Activated T-cell treated with anti-CD3 and anti-CD28 coated beads, Interleukin-2, amount 50 U/mL, for 4 hours (primary cell): ENCODE measurements at regions not wholly inside any gene's neighbourhood (a gene's known extent, or its start where the extent isn't known, plus 50 kb on each side); places are given as distances from the start of the nearest gene placed in this dataset.

Source experiments
- ATAC-seq, 2 donors: fragments of 200-7000 bp; cut with Tn5 transposase; one replicate each; pipeline ENCODE4 v1.10.0; 2021
- DNase-seq: peaks from one replicate; pipeline ENCODE4 v3.0.0-alpha.2; 2020
- H3K27me3 Mint-ChIP-seq: one replicate; pipeline ENCODE4 v1.8.0; 2021; ENCODE audit warnings: low read depth, mixed read lengths
- H3K36me3 Mint-ChIP-seq: one replicate; pipeline ENCODE4 v1.8.0; 2022; ENCODE audit warnings: mixed read lengths; ENCODE audit not compliant: insufficient read depth
- H3K4me1 Mint-ChIP-seq: one replicate; pipeline ENCODE4 v1.8.0; 2021; ENCODE audit warnings: low read depth, mixed read lengths
- H3K4me3 Mint-ChIP-seq: one replicate; pipeline ENCODE4 v1.8.0; 2021; ENCODE audit warnings: mild to moderate bottlenecking, moderate library complexity, mixed read lengths
- H3K9me3 Mint-ChIP-seq: one replicate; pipeline ENCODE4 v1.8.0; 2021; ENCODE audit warnings: mixed read lengths

DNA sequence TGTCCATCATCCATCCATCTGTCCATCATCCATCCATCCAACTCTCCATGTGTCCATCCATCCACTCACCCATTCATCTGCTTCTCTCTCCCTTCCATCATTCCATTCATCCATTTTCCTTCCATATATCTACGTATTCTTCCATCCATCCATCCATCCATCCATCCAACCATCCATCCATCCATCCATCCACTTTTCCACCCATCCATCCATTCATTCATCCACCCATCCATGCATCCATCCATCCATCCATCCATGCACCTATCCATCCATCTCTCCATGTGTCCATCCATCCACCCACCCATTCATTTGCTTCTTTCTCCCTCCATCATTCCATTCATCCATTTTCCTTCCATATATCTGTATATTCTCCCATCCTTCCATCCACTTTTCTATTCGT, 214.0 kb upstream of the RTL1 start:
- peaks cover 7% of the 10 kb centered on the region for H3K27me3 Mint-ChIP-seq
- no peak for DNase-seq
- H3K36me3 Mint-ChIP-seq = no peaks in the 10 kb centered on the region
- H3K4me1 Mint-ChIP-seq = peaks cover 12% of the 10 kb centered on the region
- ATAC-seq = no peak
- no peaks in the 10 kb centered on the region for H3K9me3 Mint-ChIP-seq
- H3K4me3 Mint-ChIP-seq = no peak overlapping the region

DNA sequence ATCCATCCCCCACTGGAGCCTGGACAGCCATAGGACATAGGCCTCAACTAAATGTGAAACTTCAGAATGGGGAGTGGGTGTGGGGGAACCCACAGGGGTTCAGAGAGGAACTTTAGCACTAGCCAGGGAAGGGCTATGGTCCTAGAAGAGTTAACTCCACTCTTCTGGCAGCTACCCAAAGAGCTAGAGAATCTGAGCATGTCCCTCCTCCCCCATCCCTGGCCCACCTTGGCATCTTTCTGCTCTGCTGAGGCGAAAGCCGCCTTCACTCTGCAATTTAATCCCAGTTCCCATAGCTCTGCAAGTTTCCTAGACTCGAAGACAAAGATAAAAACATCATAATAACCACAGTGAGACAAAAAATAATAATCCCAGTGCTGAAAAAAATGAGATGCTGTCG, 214.7 kb upstream of the RTL1 start:
- peaks cover 12% of the 10 kb centered on the region for H3K4me1 Mint-ChIP-seq
- H3K4me3 Mint-ChIP-seq = no peak overlapping the region
- no peak for DNase-seq
- H3K27me3 Mint-ChIP-seq = peaks cover 7% of the 10 kb centered on the region
- no peaks in the 10 kb centered on the region for H3K36me3 Mint-ChIP-seq
- H3K9me3 Mint-ChIP-seq = no peaks in the 10 kb centered on the region
- no peak for ATAC-seq

DNA sequence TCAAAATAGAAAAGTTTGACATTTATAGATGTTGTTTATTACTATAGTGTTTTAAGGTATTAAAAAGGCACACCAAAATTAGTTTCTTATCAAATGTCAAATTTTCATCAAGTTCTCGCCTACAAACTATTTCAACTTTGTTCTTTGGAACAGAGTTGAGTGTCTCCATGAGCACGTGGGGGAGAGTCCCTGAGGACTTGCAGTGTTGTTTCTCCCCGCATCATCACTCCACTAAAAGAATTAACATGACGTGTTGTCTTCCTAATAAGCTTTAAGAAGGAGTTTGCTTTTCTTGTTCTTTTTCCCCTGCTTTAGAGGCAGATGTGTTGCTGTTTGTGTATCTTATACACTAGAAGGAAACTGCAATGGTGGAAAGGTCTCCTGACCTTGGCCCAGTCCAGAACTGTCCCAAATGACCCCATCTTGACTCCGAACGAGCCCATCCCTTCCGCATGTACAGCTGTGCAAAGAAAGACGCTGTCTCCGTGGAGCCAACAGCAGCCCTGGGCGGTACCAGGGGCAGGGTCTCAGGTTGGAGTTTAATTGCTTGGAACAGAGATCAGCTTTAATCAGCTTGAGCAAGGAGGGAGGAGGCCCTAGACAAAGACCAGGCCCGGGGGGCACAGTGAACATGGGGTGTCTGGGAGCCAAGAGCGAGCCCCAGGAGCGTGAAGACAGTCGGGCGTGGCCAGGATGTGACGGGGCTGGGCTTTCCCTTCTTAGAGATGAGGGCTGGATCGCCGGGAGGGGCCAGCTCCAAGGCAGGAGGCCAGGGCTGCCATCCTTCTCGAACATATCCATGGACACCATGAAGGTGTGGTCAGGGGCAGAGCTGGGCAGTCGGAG, 215.4 kb upstream of the RTL1 start:
- peak; percentile 2 for DNase-seq
- H3K9me3 Mint-ChIP-seq = no peaks in the 10 kb centered on the region
- ATAC-seq = no peak
- no peak overlapping the region for H3K4me3 Mint-ChIP-seq
- no peaks in the 10 kb centered on the region for H3K36me3 Mint-ChIP-seq
- H3K4me1 Mint-ChIP-seq = peaks cover 12% of the 10 kb centered on the region
- H3K27me3 Mint-ChIP-seq = peaks cover 7% of the 10 kb centered on the region

DNA sequence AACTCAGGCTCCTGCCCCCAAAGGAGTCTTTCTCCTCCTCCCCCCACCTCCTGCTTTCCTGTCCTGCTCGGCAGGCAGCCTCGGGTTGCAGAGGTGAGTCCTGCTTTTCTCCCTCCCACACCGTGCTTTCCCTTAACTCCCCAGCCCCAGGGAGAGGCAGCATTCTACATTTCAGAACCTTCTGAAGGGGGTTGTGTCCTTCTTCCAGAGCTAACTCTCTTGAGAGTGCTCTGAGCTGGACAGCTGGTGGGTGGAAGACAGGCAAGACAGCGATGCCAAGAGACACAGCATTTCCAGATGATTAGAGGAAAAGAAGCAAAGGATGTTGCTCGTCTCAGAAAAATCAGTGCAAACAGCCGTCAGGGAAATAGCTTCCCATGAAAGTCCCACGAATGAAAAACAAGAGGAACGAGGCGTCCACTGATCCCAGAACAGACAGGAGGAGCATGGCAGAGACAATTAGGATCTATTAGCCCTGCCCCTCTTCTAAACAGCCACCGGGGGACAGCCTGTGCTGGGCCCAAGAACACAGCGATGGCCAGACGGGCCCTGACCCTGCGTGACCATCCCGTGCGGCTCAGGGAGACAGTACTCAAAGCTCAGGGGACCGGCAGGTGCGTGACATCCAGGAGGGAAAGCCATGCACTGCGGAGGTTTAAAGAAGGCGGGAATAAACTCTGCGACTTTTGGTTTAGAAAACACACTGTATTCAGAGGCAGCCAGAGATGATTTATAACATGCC, 216.5 kb upstream of the RTL1 start:
- DNase-seq (no peak), ATAC-seq (no peak)
- H3K36me3 Mint-ChIP-seq = no peaks in the 10 kb centered on the region
- H3K4me3 Mint-ChIP-seq = no peak overlapping the region
- peaks cover 12% of the 10 kb centered on the region for H3K4me1 Mint-ChIP-seq
- peaks cover 6% of the 10 kb centered on the region for H3K27me3 Mint-ChIP-seq
- no peaks in the 10 kb centered on the region for H3K9me3 Mint-ChIP-seq

DNA sequence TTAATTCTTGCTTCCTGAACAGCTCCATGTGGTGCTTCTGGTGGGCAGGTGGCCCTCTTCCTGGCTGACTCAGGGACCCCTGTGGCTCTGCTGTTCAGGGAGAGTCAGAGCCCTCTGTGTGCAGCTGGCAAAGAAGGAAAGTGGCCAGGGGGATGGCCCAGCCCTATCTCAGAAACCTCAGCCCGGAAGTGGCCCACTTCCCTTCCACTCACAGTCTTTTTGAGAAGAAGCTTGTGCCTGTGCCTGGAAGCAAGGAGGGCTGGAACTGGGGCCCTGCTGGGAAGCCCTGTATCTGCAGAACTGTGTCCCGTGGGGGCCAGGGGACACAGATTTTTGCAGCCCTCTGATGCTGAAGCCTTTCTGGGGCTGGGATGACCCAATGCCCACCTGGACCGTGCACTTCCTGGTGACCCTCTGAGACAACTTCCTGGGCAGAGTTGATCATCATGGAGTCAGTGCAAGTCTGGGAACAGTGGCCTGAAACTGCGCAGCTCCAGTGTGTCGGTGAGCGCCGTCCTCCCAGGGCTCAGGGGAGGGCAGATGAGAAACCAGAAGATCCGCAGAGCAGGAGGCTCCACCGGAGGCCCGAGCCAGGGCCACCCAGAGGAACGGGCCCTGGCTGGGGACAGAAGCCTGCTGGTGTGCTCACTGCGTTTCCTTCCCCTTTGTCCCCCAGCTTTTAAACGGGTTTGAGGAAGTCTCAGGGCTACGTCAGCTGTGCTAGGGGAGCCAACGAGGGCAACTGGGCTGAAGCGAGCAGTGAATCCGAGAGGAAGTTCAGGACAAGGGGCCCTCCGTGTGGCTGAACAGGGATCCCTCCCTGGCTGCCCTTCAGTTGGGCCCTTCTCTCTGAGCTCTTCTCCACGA, 217.4 kb upstream of the RTL1 start:
- Mint-ChIP-seq H3K4me1 (peaks cover 12% of the 10 kb centered on the region), H3K9me3 (no peaks in the 10 kb centered on the region)
- ATAC-seq = peak; percentile 51 to 52

DNA sequence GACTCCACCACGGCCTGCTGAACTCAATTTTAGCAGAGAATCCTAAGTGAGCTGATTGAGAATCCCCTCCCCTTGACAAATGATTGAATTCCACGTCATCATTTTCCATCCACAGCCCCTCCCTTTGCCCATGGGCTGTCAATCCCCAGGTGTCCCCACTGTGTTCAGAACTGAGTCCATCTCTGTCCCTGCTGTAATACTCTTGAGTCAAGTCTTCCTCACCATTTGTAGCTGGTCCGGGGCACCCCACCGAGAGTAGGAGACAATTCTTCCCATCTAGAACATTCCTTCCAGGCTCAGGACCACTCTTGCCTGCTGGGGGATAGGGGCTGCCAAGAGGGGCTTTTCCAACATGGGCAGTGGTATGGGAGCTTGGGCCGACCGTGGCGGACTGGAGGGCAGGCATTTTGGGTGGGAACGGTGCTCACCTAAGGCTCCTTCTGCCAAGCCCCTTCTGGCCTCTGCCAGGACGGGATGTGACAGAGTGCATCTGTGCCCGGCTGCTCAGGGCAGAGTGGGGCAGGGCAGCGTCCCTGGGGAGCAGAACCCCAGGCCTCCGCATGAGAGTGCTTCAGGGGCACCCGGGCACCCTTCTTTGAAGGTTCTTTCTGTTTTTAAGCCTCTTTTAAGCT, 218.1 kb upstream of the RTL1 start:
- DNase-seq (peak; percentile 2), ATAC-seq (no peak)
- H3K27me3 Mint-ChIP-seq = peaks cover 4% of the 10 kb centered on the region
- H3K9me3 Mint-ChIP-seq = no peaks in the 10 kb centered on the region
- no peaks in the 10 kb centered on the region for H3K36me3 Mint-ChIP-seq
- H3K4me3 Mint-ChIP-seq = peak overlapping the region; percentile 71
- peaks cover 12% of the 10 kb centered on the region for H3K4me1 Mint-ChIP-seq

More for the DNA sequence above, 217.4 kb upstream of the RTL1 start:
- peak overlapping the region; percentile 71 for H3K4me3 Mint-ChIP-seq
- peaks cover 4% of the 10 kb centered on the region for H3K27me3 Mint-ChIP-seq
- no peaks in the 10 kb centered on the region for H3K36me3 Mint-ChIP-seq
- DNase-seq = peak; percentile 2

DNA sequence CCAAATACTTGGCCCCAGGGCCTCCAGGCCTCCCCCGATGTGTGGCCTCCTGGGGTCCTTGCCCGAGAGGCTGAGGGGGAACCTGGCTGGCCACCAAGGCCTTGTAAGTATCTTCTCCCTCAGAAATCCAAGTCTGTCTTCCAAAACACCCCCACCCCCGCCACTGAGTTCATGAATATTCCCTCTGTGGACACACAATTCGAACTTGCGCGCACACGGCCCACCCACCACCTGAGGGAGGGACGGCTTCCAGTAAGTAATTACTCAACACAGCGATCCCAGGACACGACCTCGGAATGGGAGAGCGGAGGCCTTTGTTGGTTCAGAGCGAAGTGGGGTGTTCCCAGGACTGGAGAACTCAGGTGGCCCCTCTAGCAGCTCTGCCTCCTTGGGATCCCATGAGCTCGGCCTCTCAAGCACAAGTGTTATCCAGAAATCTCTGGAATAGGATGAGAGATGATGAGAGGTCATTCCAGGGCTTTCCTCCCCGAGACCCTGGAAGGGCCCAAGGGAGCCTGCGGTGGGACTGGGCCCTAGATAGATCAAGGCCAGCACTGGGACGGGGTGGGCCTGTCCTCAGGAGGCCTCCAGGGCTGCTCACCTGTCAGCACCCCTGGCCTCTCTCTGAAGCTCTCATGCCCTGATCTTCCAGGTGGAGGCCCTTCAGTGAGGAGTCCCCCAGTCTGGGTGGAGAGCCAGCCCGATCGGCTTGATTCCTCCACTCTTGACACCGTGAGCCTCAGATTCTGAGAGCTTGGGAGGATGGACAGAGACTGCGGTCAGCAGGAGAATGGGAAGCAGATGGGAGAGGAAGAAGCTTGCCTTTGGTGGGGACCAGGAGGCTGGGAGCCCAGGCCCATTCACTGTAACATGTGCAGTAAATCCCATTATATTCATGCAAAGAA, 219.0 kb upstream of the RTL1 start:
- H3K4me1 Mint-ChIP-seq = peaks cover 12% of the 10 kb centered on the region
- H3K9me3 Mint-ChIP-seq = no peaks in the 10 kb centered on the region
- DNase-seq (no peak), ATAC-seq (no peak)
- H3K36me3 Mint-ChIP-seq = no peaks in the 10 kb centered on the region
- H3K27me3 Mint-ChIP-seq = peaks cover 4% of the 10 kb centered on the region
- H3K4me3 Mint-ChIP-seq = no peak overlapping the region

DNA sequence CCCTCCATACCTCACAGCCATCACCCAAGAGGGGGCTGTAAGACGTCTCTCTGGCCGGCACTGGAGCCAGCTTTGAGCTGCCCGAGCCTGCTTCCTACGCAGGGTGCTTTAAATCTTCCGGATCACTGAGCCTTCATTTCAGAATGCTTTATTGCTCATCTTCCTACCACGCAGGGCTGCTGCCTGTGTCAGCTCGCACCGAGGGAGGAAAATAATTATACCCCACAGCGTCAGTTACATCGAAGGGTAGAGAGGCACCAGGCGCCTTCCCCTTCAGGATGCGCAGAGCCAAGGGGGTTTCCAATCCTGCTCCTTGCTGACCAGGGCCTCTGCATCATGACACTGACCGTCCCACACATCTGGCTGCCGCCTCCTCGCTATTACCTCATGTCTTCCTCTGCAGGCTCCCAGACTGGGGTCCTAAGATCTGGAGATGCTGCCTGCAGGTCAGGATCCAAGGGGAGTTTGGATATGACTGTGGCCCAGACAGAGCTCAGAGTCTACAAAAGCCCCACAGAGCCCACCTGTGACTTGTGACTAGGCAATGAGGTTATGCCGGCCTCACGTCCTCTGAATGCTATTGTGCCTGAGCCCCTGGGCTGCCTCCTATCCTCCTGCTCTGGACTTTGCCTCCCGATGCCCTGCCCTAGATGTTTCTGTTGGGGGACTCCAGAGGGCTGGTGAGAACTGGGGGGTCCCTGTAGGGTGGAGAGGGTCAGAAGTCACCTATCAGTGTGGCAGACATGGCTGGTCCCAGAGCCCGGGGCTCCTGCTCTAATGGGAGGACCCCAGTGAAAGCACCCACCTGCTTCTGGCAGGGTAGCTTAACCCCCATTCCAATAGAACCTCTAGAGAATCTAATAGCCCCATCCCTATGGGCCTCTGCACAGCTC, 220.3 kb upstream of the RTL1 start:
- Mint-ChIP-seq H3K27me3 (peaks cover 10% of the 10 kb centered on the region), H3K4me1 (peaks cover 12% of the 10 kb centered on the region), H3K4me3 (no peak overlapping the region), H3K9me3 (peaks cover 5% of the 10 kb centered on the region), H3K36me3 (no peaks in the 10 kb centered on the region)
- DNase-seq (no peak), ATAC-seq (no peak)

DNA sequence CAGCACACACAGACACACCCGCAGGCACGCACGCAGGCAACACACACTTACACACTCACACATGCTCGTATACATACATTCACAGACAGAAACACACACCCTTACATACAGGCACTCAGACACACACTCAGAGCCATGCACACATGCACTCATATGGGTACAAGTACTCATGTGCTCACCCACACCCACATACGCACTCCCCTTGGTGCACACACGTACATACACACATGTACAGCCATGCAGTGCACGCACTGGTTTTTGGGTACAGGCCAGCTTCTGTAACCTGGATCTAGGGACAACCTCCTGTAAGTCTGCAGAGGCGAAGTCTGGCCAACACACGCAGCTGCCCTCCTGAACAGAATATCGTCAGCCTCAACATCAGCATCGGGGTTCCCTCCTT, 221.3 kb upstream of the RTL1 start:
- no peaks in the 10 kb centered on the region for H3K36me3 Mint-ChIP-seq
- no peak for DNase-seq
- peaks cover 11% of the 10 kb centered on the region for H3K4me1 Mint-ChIP-seq
- peaks cover 9% of the 10 kb centered on the region for H3K27me3 Mint-ChIP-seq
- H3K4me3 Mint-ChIP-seq = no peak overlapping the region
- peaks cover 5% of the 10 kb centered on the region for H3K9me3 Mint-ChIP-seq
- ATAC-seq = no peak

DNA sequence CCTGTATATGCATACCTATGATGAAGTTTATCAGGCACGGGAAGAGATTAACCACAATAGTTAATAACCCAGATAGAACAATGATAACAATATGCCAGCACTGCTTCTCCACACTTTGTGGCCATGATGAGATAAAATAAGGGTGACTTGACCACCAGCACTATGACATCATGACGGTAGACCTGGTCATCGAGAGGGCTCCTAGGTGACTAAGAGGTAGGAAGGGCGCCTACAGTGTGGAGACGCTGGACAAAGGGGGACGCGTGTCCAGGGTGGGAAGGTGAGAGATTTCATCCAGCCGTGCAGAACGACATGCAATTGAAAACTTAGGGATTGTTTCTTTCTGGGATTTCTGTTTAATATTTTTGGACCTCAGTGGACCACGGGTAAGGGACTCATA, 221.8 kb upstream of the RTL1 start:
- Mint-ChIP-seq H3K27me3 (peaks cover 12% of the 10 kb centered on the region), H3K9me3 (peaks cover 5% of the 10 kb centered on the region), H3K36me3 (no peaks in the 10 kb centered on the region), H3K4me3 (no peak overlapping the region), H3K4me1 (peaks cover 7% of the 10 kb centered on the region)
- DNase-seq (peak; percentile 3), ATAC-seq (no peak)

DNA sequence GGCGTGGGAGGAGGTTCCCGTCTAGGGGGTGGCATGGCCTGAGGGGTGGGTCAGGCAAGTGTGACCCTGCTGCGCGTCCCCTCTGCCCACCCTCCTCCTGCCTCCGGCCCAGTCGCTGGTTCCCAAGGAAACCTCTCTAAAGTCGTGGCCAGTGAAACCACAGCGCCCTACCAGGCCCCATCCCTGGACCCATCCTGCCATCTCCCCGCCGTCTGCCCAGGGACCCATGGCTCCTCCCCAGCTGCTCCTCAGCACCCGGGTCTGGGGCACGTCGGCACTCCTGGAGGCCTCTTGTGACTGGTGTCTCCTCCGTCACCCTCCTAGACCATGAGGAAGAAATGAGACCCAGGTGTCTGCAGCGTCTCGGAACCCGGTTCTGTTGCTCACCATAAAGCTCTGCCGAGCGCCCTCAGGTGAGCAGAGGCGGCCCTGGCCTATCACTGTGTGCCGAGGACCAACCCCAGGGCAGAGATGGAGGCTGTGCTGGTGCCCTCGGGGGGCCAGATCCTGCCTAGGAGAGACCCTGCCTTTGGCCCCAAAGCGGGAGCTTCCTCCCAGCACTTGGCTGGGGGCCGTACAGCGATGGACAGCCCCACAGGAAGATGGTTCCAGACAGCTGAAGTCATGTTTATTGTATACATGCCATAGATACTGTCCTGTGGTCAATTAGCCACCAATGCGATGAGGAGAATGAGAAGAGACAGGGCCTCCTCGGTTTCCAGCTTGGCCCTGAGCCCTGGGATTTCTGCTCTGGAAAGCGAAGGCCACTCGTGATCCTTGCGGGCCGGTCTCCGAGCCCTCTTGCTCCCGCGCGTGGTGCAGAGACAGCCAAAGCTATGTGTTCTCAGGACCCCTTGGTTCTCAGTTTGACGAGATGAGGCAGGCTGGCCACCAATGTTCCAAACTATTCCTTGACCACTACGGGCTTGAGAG, 222.5 kb upstream of the RTL1 start:
- Mint-ChIP-seq H3K27me3 (peaks cover 14% of the 10 kb centered on the region), H3K4me1 (peaks cover 5% of the 10 kb centered on the region)
- peak; percentile 3 for DNase-seq

DNA sequence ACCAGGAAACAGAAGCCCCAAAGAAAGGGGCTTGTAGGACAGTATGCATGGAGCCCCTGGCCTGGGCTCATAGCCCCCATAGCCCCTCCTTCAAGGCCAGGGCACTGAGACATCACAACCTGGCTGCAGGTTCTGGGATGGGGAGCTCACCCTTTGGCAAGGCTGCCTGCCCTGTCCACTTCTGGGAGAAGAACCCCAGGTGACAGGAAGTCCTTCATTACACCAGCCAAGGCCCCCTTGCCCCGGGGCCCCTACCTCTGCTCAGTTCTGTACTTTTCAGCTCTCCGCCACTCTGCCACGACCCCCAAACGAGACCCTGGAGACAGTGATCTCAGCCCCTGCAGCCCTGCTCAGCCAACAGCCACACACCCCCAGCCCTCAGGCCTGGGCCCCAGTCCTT, 223.2 kb upstream of the RTL1 start:
- Mint-ChIP-seq H3K9me3 (peaks cover 5% of the 10 kb centered on the region), H3K27me3 (peaks cover 14% of the 10 kb centered on the region), H3K4me1 (no peaks in the 10 kb centered on the region), H3K36me3 (no peaks in the 10 kb centered on the region), H3K4me3 (no peak overlapping the region)
- no peak for DNase-seq
- ATAC-seq = no peak

More for the DNA sequence above, 222.5 kb upstream of the RTL1 start:
- no peak for ATAC-seq
- no peak overlapping the region for H3K4me3 Mint-ChIP-seq
- peaks cover 5% of the 10 kb centered on the region for H3K9me3 Mint-ChIP-seq
- no peaks in the 10 kb centered on the region for H3K36me3 Mint-ChIP-seq
